ENCODE measurements at regions not wholly inside any gene's neighbourhood (a gene's known extent, or its start where the extent isn't known, plus 50 kb on each side); places are given as distances from the start of the nearest gene placed in this dataset.
"Not testable (repeated sequence)": the region's sequence is repeated elsewhere in the genome, so short reads cannot be mapped to it uniquely, and the experiment has no call there.

DNA sequence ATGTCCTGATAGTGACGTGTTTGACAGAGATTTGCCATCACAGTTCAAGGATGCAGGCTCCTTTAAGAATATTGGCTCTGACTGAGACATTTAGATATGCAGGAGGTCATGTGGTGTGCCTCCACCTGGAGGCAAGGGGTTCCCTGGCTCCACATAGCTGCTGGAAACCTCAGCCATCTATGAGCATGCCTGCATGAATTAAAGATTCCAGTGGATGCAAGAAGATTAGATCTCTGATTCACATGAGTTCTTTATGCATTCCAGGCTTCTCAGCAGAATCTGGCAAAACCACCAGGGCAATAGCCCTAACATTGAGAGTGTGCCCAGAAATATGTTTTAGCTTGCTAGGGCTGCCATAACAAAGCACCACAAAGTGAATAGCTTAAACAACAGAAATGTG lies 298.5 kb upstream of the AADAT start:
- DNase-seq (ENCODE audit: low read depth), result no peak
- H3K4me3 ChIP-seq (ENCODE audit: low read depth, low read length), result no peak overlapping the region
- TF ChIP-seq, protein P1, sequence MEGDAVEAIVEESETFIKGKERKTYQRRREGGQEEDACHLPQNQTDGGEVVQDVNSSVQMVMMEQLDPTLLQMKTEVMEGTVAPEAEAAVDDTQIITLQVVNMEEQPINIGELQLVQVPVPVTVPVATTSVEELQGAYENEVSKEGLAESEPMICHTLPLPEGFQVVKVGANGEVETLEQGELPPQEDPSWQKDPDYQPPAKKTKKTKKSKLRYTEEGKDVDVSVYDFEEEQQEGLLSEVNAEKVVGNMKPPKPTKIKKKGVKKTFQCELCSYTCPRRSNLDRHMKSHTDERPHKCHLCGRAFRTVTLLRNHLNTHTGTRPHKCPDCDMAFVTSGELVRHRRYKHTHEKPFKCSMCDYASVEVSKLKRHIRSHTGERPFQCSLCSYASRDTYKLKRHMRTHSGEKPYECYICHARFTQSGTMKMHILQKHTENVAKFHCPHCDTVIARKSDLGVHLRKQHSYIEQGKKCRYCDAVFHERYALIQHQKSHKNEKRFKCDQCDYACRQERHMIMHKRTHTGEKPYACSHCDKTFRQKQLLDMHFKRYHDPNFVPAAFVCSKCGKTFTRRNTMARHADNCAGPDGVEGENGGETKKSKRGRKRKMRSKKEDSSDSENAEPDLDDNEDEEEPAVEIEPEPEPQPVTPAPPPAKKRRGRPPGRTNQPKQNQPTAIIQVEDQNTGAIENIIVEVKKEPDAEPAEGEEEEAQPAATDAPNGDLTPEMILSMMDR (IDR thresholded peaks at IDR 0.05; ENCODE audit: insufficient read depth, low read length), result no peak

DNA sequence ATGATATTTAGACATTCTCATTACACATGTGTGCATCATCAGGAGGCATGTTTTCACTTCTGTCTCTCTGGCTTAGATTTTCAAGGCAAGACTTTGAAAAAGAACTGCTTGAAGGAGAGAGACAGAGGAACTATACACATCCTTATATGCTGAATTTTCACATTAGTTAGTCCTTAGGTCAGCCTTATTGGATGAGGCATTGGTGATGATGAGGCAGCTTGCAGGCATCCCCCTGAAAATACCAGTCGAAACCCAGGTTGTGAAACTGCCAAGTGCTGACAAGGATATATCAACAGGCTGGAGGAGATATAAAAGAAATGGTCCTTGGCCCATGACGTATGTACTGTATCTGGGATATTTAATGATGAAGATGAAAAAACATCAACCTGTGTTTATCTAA lies 297.2 kb upstream of the AADAT start:
- TF ChIP-seq, protein P1 (IDR thresholded peaks at IDR 0.05; ENCODE audit: insufficient read depth, low read length), result no peak
- no peak for DNase-seq (ENCODE audit: low read depth)
- H3K4me3 ChIP-seq (ENCODE audit: low read depth, low read length), result no peak overlapping the region

DNA sequence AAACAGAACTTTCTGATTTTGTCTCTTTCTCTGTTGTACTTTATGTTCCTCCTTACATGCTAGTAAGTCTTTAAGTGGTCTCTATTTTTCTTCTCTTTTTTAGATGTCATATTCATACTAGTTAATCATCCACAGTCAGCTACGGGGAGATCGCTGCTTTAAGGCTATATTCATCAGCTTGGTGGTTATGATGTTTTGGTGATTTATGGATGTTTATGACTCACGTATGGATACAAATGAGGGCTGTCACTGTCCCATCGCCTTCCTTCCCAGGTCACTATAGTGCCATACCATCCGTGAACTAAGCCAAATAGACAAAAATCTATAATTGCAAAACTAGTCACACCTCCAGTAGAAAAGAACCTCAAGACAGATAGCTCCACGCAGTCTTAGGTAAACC lies 296.8 kb upstream of the AADAT start:
- H3K4me3 ChIP-seq (ENCODE audit: low read depth, low read length), result no peak overlapping the region
- TF ChIP-seq, protein P1 (IDR thresholded peaks at IDR 0.05; ENCODE audit: insufficient read depth, low read length), result no peak
- no peak for DNase-seq (ENCODE audit: low read depth)

DNA sequence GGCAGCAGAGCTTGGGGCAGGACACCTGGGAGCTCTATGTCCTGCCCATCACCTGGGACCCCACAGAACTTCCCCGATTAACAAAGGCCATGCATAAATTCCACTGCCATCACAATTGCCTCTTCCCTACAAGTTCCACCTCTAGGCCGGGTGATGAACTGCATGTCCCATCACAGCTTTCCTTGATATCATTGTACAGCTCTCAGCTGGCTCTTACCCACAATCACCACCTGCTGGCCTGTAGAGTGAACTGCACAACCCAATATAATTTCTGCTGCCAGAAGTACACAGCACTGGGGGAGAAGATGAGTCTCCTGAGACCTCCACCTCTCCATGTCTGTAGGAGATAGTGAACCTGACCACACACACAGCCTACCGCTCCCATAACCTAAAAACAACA lies 285.0 kb upstream of the AADAT start:
- no peak overlapping the region for H3K4me3 ChIP-seq (ENCODE audit: low read depth, low read length)
- no peak for DNase-seq (ENCODE audit: low read depth)
- TF ChIP-seq, protein P1 (IDR thresholded peaks at IDR 0.05; ENCODE audit: insufficient read depth, low read length), result peak; percentile 11

DNA sequence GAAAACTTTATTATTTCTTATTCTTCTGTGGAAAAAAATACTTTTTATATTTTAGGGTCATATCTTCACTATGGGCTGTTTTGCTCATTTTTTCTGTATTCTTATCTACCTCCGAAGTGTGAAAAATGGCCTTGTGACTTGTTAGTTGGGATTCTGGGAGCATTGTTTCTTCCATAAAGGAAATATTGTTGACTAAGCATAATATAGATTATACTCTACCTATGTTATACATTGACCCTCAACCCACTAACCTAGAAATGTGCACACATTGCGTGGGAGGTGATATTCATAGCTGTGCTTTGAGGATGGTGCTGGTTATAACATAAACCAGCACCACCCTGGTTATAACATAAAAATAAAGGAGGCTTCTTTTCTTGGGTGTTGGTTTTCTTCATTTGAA lies 259.2 kb upstream of the AADAT start:
- DNase-seq (ENCODE audit: low read depth), result no peak
- TF ChIP-seq, protein P1 (IDR thresholded peaks at IDR 0.05; ENCODE audit: insufficient read depth, low read length), result no peak
- no peak overlapping the region for H3K4me3 ChIP-seq (ENCODE audit: low read depth, low read length)

DNA sequence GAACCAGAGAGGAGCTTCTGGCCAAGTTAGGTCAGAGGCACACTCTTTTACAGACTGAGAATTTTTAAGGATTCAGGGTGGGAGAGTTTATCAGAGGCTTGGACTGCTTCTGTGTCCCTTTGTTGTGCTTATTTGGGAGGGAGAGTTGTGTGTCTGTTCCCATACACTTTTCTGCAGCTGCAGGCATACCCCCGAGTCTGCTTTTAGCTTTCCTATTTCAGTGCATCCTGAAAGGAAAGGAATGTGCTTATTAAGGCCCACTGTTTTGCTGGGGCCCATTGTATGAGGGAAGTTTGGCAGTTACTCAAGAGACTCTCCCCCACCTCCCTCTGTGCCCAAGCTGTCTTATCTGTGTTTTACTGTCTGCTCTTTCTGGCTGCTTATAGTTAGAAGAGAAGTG lies 257.4 kb upstream of the AADAT start:
- not testable (repeated sequence) for H3K4me3 ChIP-seq (ENCODE audit: low read depth, low read length); DNase-seq (ENCODE audit: low read depth)

DNA sequence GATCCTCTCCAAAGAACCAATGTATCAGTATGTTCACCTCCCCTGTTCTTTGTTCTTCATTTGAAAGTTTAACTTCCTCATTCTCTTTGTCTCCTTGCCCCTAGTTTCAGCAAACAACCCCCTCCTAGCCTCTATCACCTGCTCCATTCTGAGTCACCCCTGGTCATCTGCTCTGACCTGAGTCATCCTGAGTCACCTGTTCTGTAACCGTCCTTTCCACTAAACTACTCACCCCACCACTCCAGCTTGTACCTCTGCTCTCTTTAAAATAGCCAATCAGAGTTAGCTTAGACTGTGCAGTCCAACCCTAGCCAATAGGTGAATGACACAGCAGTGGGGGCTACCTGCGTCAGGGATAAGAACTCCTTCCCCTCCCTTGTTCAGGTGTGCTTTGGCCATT lies 249.8 kb upstream of the AADAT start:
- TF ChIP-seq, protein P1 (IDR thresholded peaks at IDR 0.05; ENCODE audit: insufficient read depth, low read length), result no peak
- no peak for DNase-seq (ENCODE audit: low read depth)
- H3K4me3 ChIP-seq (ENCODE audit: low read depth, low read length), result no peak overlapping the region
